ENCODE measurements at regions not wholly inside any gene's neighbourhood (a gene's known extent, or its start where the extent isn't known, plus 50 kb on each side); places are given as distances from the start of the nearest gene placed in this dataset.

GRCh38 chr11:70912226-70912840 lies 340.0 kb downstream of the SHANK2 start:
- TF ChIP-seq, protein P1, sequence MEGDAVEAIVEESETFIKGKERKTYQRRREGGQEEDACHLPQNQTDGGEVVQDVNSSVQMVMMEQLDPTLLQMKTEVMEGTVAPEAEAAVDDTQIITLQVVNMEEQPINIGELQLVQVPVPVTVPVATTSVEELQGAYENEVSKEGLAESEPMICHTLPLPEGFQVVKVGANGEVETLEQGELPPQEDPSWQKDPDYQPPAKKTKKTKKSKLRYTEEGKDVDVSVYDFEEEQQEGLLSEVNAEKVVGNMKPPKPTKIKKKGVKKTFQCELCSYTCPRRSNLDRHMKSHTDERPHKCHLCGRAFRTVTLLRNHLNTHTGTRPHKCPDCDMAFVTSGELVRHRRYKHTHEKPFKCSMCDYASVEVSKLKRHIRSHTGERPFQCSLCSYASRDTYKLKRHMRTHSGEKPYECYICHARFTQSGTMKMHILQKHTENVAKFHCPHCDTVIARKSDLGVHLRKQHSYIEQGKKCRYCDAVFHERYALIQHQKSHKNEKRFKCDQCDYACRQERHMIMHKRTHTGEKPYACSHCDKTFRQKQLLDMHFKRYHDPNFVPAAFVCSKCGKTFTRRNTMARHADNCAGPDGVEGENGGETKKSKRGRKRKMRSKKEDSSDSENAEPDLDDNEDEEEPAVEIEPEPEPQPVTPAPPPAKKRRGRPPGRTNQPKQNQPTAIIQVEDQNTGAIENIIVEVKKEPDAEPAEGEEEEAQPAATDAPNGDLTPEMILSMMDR (IDR thresholded peaks at IDR 0.05; ENCODE audit: low read depth, low read length), result no peak
- no peak for TF ChIP-seq POLR2A (IDR thresholded peaks at IDR 0.05; ENCODE audit: extremely low read depth, insufficient read length)

All from NB4 (cell line).